Activated CD4-positive, alpha-beta T cell treated with anti-CD3 and anti-CD28 coated beads, Interleukin-10, Interleukin-2, amounts not matched to agents 100 ng/mL and 50 ng/mL, durations not matched to agents 16 hours and 8 hours (primary cell): ENCODE measurements at regions not wholly inside any gene's neighbourhood (a gene's known extent, or its start where the extent isn't known, plus 50 kb on each side); places are given as distances from the start of the nearest gene placed in this dataset.
"Not testable (repeated sequence)": the region's sequence is repeated elsewhere in the genome, so short reads cannot be mapped to it uniquely, and the experiment has no call there.

Experiments used
- DNase-seq: peaks from one replicate; pipeline ENCODE4 v3.0.0-alpha.2; 2020

DNA sequence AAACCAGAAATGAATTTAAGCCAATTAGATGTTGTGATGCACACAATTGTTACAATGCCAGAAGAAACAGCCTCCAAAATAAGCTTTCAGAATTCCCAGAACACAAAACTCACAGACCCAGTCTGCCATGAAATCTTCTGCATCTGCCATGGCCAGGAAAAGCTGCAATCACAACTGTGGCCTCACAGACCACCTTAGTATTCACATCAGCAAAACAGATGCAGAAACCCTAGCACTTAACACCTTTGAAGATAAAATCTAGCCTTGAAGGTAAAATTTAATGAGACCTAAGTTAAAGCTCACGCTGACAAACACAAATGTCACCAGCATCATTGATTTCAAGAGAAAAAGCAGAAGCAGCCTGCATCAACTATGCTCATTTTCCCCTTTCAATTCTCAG is 566.8 kb upstream of the TMPRSS15 start:
- DNase-seq = no peak

DNA sequence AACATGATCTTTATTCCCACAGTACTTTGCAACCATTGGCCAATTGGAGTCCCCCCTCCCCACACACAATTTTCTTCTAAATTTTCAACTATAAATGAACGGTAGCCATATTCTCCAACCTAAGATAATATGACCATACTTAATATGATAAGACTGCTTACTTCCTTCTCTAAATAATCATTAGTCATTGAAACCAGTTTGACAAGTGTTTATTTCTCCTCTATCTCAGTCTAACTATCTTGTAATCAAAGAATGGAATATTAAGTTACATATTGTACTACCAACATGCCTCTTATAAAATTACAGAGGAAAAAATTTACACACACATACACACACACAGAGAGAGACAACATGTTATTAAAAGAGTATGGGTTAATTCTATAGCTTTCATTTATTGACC is 567.4 kb upstream of the TMPRSS15 start:
- no peak for DNase-seq

DNA sequence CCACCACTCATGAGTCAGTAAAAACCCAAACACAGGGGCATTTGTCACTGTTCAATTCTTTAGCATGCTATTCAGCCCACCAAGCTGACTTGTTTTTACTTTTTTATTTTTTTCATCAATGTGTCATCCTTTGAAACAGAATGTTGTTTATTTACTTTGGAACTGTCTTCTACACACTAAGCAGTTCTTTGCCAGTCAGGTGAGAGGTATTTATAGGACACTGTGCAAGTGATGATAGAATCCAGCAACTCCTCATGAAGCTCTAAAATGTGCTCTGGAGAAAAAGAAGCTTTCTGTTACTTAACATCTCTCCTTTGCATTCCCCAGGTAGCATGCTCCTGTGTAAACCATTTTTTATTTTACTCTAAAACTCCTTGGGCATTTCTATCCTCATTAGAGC is 582.0 kb upstream of the TMPRSS15 start:
- no peak for DNase-seq

DNA sequence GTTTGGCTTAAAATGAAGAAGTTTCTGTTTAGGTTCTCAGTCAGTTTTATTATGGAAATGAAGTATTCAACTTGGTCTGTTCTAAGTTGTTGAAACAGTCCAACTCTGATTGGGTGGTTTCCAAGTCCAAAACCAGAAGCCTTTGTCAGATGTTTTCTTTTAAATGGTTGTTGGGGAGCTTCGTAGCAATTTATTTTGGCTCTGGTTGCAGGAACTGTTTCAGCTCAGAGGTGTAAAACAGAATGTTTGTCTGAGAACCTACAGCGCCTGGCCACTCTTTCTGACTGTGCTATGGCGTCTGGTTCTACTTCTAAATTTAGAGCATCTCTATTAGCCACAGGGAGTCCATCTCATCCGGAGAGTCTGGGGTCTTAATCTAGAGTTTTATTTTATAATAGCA is 582.6 kb upstream of the TMPRSS15 start:
- DNase-seq = no peak

DNA sequence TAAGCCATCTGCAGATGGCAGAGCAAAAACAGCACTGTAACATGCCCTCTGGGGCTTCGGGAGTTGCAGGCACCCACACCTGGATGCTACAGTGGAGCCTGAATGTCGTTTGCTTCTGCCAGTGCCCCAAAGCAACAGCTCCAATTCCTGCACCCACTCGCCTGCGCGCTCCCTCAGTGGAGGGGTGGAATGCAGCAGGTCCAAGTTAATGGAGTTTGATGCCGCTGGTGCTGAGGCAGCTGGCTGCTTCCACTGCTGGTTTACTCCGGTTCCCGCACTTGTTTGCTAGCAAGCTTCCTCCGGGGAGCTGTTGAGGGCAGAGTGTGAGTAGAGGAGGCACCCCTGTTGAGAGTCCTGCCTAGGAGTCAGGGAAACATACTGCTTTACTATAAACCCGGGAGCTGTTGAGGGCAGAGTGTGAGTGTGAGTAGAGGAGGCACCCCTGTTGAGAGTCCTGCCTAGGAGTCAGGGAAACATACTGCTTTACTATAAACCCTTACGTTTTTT is 584.0 kb upstream of the TMPRSS15 start:
- no peak for DNase-seq

DNA sequence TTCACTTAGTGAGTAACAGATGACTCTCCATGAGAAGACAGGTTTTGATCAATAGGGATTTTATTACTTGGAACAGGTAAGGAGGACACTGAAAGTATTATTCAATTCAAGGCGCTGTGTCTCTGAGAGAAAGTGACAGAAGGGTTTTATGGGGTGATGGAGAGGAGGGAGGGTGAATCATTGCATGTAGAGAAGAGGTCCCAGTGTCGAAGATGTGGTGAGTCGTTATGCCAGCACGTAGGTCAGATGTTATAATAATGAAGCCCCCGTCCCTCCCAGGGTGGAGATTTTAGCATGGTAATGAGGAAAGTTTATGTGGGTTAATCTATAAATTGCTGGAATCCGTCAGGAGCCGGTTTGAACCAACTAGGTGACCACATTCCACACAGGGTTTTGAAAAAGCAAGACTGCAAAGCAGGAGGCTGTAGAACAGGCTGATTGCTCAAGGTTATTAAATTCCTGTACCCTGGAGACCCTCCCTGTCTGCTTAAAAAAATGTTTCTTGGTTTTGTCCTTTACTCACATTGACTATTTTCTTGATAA is 586.4 kb upstream of the TMPRSS15 start:
- DNase-seq = no peak

DNA sequence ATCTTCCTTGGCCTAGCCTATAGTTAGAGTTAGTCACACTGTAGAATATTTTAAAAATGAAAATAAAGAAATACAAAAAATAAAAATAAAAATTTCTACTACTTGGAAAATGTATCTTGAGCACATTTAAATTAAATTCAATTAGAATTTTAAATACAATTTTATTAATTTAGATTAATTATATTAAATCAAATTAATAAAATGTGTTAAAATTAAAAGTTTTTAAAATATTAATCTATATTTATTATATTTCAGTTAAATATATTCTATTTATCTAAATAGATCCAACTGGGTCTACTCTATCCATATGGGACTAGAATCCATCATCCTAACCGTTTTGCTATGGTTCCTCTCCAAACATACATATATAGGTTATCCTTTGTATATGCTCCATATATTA is 588.3 kb upstream of the TMPRSS15 start:
- DNase-seq = no peak

DNA sequence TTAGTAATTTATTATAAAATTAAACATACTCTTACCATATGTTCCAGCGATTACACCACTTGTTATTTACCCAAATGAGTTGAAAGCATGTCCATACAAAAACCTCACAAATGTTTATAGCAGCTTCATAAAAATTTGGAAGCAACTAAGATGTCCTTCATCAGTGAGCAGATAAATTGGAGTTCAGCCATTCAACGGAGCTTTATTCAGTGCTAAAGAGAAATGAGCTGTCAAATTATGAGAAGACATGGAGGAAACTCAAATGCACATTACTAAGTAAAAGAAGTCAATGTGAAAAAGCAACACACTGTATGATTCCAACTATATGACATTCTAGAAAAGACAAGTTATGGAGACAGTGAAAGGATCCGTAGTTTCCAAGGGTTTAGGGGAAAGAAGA is 606.7 kb upstream of the TMPRSS15 start:
- no peak for DNase-seq

DNA sequence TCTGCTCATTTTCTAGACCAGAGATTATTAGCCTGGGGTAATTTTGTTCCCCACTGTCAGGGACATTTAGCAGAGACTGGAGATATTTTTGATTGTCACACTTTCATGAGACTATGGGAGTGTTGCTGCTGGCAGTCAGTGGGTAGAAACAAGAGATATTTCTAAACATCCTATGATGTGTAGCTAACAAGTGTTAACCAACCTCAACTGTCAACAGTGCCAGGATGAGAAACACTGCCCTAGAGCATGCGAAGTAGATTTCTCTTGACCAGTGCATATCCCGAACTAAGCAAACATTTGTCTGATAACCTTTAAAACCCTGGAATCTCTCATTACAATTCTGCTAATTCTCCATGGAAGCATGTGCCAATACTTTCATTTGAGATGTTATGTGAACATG is 607.4 kb upstream of the TMPRSS15 start:
- no peak for DNase-seq

DNA sequence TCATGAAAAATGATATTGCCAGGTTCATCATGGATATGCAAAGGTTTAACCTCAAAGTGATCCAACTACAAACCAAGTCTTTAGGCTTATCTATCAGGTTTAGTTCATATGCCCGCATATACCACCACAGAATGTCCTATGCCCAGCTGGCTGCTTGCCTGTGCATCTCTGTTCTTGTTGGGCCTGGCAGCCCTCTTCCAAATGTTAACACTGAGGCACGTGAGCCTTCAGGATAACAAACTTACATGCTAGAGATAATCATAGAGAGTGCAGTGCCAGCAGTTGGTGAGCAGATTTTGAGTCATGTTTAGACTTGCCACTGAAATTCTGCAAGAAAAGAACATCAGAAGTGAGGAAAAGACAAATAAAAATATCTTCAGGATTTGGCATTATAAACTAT is 607.9 kb upstream of the TMPRSS15 start:
- DNase-seq = no peak

DNA sequence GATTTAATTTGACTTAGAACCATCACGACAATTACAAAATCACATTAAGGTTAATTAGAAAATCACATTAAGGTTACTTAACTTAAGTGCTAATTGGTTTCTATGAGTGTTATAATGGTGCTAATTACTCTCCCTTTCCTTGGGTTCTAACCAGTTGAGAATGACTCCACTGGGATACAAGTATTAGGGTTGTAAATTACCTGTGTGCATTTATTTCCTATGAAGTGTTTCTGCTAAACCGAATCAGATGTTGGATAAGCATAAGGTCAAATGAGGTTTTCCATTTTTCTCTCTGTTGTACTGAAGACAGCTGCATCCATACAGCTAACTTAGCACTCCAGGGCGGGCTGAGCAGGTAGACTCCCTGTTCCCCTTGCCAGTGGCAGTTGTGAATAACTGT is 610.3 kb upstream of the TMPRSS15 start:
- DNase-seq = no peak

DNA sequence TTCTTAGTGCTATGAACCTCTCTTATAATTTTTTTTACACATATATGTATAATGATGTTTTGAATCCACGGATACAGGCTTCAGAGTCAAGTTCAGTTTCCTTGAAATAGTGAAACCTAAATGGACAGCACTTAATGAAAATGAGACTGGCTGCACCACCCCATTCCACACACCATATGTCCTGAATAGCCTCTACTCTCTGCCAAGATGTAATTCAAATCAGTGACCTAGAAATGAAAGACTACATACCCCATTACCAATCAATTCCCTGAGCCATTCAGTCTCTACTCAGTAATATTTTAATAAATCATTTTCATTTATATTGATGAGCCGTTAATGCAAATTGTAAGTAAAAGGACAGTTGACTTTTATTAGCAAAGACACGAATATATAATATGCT is 614.9 kb upstream of the TMPRSS15 start:
- DNase-seq = no peak

DNA sequence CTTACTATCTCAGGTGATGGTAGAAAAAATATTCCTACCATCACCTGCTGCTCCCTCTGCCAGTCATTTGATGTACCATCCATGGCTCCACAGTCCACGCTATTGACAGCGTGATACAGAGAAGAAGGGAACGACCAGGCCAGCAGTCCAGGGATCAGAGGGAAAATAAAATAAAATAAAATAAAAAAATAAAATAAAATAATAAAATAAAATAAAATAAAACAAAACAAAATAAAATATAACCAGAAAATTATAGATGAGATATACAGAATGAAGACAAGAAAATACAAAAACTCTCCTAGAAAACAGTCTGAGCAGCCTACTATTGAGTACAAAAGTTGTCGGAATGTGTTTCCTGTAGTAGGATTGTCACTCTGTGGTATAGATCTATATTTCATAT is 619.4 kb upstream of the TMPRSS15 start:
- no peak for DNase-seq

DNA sequence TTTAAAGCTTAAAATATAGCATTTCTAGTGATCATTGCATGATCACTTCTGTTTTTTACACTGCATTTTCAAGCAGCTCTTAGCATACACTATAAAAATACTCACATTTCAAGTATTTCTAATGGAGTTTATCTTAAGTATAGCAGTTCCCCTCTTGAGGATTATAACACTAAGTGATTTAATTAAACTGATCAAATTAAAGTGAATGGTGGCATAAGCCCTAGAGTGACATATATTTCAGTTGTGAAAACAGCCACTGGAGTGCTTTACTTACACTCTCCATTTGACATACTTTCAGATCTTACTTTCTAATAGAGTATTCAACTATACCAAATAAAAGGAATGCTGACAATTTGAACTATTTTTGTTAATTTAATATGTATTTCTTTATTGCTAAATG is 623.3 kb upstream of the TMPRSS15 start:
- DNase-seq = no peak

DNA sequence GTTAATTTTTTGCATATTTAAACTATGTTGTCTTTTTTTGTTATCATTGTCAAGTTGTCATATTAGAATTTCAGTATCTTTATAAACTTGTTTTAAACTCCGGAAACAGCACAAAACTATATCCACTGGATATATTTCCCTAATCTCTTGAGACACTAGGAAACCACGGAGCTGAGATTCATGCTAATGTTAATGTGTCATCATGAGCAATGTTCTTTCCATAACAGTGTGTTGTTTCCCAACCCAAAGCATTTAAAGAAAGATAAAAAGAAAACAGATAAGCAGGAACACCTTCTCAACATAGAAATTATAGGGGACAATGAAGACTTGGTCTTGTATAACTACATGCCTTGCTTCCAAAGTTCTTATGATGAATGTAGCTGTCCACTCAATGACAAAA is 626.2 kb upstream of the TMPRSS15 start:
- no peak for DNase-seq

DNA sequence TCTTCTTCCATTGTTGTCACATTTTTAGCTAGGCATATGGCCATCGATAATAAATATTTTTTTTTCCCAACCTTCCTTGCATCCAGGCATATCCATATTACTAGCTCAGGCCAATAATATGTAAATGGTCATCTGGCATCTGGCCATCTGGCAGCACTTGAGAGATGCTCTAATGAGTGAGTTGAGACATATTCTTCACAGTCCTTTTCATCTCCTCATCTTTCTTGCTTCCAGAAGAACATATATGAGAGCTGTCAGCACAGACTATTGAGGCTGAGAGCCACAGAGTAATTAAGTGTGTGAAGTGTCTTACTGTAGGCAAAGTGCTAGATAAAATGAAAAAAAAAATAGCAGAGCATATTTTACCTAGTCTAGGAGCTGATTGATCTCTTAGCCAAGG is 628.4 kb upstream of the TMPRSS15 start:
- no peak for DNase-seq

DNA sequence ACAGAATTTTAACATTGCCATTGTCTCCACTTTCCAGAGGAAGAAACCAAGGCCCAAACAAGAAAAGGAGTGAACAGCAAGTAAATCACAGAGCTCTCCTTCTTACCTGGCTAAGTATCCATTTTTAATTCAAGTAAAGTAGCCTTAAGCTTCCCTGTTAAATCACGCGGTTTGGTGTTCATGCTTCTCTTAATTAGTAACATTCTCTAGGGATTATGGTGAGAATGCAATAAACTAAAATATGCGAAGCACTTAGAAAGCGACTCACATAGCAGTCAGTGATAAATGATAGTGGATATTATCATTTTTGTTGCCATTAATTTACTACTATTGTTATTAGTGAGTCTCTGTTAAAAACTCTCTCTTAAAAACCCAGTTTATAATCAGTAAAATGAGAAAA is 630.5 kb upstream of the TMPRSS15 start:
- DNase-seq = no peak

DNA sequence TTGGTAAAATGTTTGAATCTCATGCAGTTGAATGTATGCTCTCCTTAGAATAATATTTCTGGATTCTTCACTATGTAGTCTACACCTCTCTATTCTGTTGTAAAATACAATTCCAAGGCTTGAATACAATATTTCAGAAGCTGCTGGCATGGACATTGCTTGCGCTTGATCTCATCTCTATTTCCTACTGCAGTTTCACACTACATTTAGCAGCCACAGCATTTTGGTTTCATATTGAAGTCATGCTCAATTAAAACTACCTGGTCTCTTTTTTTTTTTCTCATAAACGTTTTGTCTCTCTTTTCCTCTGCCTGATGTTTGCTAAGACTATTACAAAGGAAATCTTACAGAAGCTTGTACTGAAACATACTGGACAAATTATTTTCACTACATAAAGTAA is 631.0 kb upstream of the TMPRSS15 start:
- DNase-seq = no peak

DNA sequence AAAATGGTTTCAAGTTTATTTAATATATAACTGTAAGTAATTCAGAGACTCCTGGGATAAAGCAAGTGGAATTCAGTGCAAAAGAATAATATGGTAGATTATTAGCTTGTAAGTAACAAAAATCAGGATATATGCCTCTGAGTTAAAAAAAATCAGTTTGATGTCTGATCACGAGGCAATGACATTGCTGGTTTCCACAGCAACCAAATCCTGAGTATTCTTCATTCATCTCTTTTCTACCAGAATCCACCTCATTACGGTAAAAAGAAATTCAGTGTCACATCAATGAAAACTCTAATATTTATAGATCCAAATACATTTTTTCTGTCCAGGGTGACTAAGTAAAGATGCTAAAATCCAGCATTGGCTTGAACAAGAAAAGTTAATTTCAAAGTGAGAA is 642.3 kb upstream of the TMPRSS15 start:
- no peak for DNase-seq

DNA sequence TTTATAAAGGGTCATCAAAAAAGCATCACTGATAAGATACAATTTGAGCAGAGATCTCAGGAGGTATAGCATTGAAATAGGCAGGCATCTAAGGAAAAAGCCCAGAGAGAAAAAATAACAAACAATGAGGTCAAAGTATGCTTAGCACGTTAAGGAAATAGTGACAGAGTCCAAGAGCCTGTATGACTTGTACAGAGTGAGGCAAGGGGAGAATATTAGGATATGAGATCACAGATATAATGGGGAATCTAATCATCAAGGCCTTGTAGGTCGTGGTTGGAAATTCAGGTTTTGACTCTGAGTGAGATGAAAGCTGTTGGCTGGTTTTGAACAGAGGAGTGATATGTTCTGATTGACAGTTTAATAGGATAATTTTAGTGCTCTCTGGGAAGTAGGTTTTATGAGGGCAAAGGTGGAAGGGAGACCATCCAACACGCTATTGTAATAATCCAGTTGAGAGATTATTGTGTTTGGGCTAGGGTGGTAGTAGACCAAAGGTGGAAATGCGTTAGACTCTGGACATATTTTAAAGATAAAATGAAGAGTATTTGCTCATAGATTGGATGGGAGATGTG is 644.6 kb upstream of the TMPRSS15 start:
- no peak for DNase-seq

DNA sequence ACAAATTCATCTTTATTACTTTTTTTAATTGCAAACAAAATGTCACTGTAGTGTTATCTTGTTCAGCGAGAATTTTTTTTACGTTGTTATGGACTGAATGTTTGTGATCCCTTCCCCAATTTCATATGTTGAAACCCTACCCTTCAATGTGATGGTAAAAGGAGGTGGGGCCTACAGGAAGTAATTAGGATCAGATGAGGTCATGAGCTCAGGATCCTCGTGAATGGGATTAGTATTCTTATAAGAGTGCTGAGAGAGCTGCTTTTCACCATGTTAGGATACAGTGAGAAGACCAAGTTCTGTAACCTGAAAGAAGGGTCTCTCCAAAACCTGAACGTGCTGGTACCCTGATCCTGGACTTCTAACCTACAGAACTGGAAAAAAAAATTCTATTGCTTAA is 646.0 kb upstream of the TMPRSS15 start:
- DNase-seq = no peak

DNA sequence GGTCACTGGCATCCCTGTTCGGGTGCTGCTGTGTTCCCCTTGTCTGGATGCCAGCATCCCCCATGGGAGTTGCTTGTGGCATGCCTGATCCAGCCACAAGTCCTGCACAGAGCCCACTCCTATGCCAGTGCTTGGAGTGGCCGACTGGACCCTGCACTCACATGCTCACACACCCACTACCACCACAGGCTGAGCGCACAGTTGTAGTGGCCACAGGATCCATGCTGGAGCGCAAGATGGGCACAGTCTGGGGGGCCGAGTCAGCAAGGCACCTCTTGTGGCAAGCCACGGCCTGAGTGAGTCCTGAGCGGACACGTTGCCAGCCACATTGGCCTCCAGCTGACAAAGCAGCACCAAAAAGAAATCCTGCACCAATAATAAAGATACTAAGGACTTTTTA is 661.6 kb upstream of the TMPRSS15 start:
- no peak for DNase-seq

DNA sequence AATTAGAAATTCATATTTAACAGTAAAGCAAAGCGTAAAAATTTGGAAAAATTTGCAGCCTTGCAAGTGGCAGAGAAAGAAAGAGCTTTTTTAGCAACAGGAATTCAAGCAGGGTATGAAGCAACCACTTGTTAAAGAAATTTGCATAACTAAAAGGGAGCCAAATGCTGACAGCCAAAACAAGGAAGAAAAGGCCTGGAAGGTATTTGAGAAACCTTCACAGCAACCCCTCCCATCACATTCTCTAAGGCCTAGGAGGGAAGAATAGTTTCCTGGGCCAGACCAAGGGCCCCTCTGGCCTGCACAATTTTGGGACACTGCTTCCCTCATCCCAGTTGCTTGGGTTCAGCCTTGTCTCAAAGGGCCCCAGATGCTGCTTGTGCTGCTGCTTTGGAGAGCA is 672.4 kb upstream of the TMPRSS15 start:
- DNase-seq = no peak

DNA sequence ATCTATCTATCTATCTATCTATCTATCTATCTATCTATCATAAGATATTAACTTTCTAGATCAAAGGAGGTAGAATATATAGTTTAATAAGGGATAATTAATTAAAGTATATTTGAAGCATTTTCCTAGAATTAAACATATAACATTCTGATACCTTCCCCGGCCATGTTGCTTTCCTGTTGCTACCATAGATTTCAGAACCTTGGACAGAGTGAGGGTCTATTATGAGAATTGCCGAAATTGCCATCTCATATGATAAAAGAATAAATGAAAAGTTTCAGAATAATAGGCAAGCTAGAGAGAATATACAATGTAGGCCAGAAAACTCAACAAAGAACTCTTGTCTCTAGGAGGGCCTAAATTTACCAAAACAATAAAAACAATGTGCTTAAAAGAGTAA is 706.1 kb upstream of the TMPRSS15 start:
- no peak for DNase-seq

DNA sequence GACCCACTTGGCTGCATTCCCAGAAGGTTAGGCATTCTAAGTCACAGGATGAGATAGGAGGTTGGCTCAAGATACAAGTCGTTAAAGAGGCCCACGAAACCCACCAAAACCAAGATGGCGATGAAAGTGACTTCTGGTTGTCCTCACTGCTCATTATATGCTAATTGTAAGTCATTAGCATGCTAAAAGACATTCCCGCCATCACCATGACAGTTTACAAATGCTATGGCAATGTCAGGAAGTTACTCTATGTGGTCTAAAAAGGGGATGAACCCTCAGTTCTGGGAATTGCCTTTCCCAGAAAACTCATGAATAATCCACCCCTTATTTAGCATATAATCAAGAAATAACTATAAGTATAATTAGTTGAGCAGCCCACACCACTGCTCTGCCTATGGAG is 715.7 kb upstream of the TMPRSS15 start:
- not testable (repeated sequence) for DNase-seq

DNA sequence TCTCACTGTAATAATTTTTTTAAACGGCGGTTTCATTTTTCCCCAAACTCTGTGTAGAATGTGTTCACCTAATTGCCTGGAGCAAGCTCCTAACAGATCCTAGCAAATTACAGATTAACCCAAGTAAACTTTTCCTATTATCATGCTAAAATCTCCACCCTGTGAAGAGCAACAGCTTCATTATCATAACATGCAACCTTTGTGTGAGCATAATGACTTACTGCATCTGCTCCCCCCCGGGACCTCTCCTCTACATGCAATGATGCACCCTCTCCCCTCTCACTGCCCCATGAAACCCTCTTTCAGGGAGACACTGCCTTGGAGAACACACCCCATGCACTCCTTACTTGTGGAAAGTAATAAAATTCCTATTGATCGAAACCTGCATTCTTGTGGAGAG is 717.0 kb upstream of the TMPRSS15 start:
- no peak for DNase-seq
